ENCODE measurements at regions not wholly inside any gene's neighbourhood (a gene's known extent, or its start where the extent isn't known, plus 50 kb on each side); places are given as distances from the start of the nearest gene placed in this dataset.

GRCh38 chr2:144886862-144887261, 366.9 kb upstream of the ZEB2 start:
- no peak overlapping the region for H3K4me3 ChIP-seq (ENCODE audit: low read depth, low read length)
- DNase-seq (ENCODE audit: low read depth), result no peak
- TF ChIP-seq, protein P1, sequence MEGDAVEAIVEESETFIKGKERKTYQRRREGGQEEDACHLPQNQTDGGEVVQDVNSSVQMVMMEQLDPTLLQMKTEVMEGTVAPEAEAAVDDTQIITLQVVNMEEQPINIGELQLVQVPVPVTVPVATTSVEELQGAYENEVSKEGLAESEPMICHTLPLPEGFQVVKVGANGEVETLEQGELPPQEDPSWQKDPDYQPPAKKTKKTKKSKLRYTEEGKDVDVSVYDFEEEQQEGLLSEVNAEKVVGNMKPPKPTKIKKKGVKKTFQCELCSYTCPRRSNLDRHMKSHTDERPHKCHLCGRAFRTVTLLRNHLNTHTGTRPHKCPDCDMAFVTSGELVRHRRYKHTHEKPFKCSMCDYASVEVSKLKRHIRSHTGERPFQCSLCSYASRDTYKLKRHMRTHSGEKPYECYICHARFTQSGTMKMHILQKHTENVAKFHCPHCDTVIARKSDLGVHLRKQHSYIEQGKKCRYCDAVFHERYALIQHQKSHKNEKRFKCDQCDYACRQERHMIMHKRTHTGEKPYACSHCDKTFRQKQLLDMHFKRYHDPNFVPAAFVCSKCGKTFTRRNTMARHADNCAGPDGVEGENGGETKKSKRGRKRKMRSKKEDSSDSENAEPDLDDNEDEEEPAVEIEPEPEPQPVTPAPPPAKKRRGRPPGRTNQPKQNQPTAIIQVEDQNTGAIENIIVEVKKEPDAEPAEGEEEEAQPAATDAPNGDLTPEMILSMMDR (conservative IDR thresholded peaks at IDR 0.05; ENCODE audit: low read depth, low read length), result no peak

DNA sequence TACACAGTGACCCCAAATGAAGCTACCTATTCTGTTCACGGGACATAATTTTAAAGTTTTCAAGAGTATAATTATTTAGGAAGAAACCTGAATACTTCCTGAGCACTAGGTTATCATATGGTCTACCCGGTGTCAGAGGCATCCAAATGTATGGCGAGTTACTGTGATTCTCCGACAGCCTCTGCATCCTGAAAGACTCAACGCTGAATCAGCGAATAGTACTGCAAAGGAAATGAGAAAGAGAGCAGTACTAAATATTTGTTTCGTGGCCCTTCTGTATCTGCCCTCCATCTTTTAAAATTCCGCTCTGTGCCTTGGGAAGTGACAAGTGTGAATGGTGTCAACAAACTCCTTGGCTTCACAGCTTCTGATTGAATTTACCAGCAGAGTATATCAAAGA, 358.0 kb upstream of the ZEB2 start:
- TF ChIP-seq, protein P1 (conservative IDR thresholded peaks at IDR 0.05; ENCODE audit: low read depth, low read length), result no peak

GRCh38 chr2:144876013-144876412, 356.1 kb upstream of the ZEB2 start:
- DNase-seq (ENCODE audit: low read depth), result no peak
- no peak overlapping the region for H3K4me3 ChIP-seq (ENCODE audit: low read depth, low read length)
- TF ChIP-seq, protein P1 (conservative IDR thresholded peaks at IDR 0.05; ENCODE audit: low read depth, low read length), result no peak

More for the DNA sequence above, 358.0 kb upstream of the ZEB2 start:
- no peak overlapping the region for H3K4me3 ChIP-seq (ENCODE audit: low read depth, low read length)
- no peak for DNase-seq (ENCODE audit: low read depth)

GRCh38 chr2:144875290-144875969, 355.5 kb upstream of the ZEB2 start:
- no peak overlapping the region for H3K4me3 ChIP-seq (ENCODE audit: low read depth, low read length)
- TF ChIP-seq, protein P1 (conservative IDR thresholded peaks at IDR 0.05; ENCODE audit: low read depth, low read length), result no peak

GRCh38 chr2:144865670-144866069, 345.8 kb upstream of the ZEB2 start:
- TF ChIP-seq, protein P1 (conservative IDR thresholded peaks at IDR 0.05; ENCODE audit: low read depth, low read length), result no peak
- no peak overlapping the region for H3K4me3 ChIP-seq (ENCODE audit: low read depth, low read length)

More at GRCh38 chr2:144875290-144875969, 355.5 kb upstream of the ZEB2 start:
- DNase-seq (ENCODE audit: low read depth), result no peak

GRCh38 chr2:144859716-144860115, 339.8 kb upstream of the ZEB2 start:
- DNase-seq (ENCODE audit: low read depth), result no peak
- TF ChIP-seq, protein P1 (conservative IDR thresholded peaks at IDR 0.05; ENCODE audit: low read depth, low read length), result no peak
- no peak overlapping the region for H3K4me3 ChIP-seq (ENCODE audit: low read depth, low read length)

More at GRCh38 chr2:144865670-144866069, 345.8 kb upstream of the ZEB2 start:
- DNase-seq (ENCODE audit: low read depth), result no peak

DNA sequence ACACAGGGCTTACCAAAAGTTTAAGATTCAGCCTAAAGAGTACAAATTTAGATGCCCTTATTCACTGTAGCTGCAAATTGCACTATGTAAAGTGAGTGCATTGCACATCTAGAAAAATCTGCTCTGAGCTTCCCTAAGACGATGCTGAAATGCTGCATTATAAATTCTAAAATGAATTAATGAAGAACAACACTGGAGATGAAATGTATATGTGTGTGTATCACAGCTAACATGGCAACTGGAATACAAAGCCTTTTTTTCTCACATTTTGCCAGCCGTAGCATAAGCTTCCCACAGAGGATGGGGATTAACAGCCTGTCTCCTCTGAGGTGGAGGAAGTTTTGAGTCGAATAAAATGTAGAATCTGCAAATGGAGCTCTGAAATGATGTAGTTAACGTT, 338.3 kb upstream of the ZEB2 start:
- no peak for DNase-seq (ENCODE audit: low read depth)
- TF ChIP-seq, protein P1 (conservative IDR thresholded peaks at IDR 0.05; ENCODE audit: low read depth, low read length), result no peak
- H3K4me3 ChIP-seq (ENCODE audit: low read depth, low read length), result no peak overlapping the region
